H9 (cell line): ENCODE measurements at regions not wholly inside any gene's neighbourhood (a gene's known extent, or its start where the extent isn't known, plus 50 kb on each side); places are given as distances from the start of the nearest gene placed in this dataset.

Experiments used
- DNase-seq: peaks from one replicate; pipeline ENCODE4 v3.0.0-alpha.2; 2017
- H2AFZ ChIP-seq: one replicate; pipeline ENCODE4 v1.6.1; 2013; ENCODE audit warnings: mild to moderate bottlenecking, low read length, control low read depth, moderate library complexity
- H2AK5ac ChIP-seq: 2 replicates; pipeline ENCODE4 v1.6.1; 2013; ENCODE audit warnings: low read length, control low read depth, mixed read lengths; ENCODE audit not compliant: insufficient read length
- H2BK120ac ChIP-seq: one replicate; pipeline ENCODE4 v1.6.1; 2013; ENCODE audit warnings: low read depth, mild to moderate bottlenecking, low read length, control low read depth, inconsistent platforms; ENCODE audit not compliant: poor library complexity, severe bottlenecking
- H2BK12ac ChIP-seq: 2 replicates; pipeline ENCODE4 v1.6.1; 2013; ENCODE audit warnings: low read length, control low read depth, mixed read lengths, low read depth; ENCODE audit not compliant: insufficient read length
- H2BK15ac ChIP-seq: 2 replicates; pipeline ENCODE4 v1.6.1; 2013; ENCODE audit warnings: low read depth, low read length, control low read depth
- H2BK20ac ChIP-seq: one replicate; pipeline ENCODE4 v1.6.1; 2013; ENCODE audit warnings: low read depth, mild to moderate bottlenecking, low read length, control low read depth, inconsistent platforms; ENCODE audit not compliant: poor library complexity, severe bottlenecking
- H2BK5ac ChIP-seq: 2 replicates; pipeline ENCODE4 v1.6.1; 2013; ENCODE audit warnings: low read length, control low read depth, mixed read lengths; ENCODE audit not compliant: insufficient read length
- H3K14ac ChIP-seq: 2 replicates; pipeline ENCODE4 v1.6.1; 2013; ENCODE audit warnings: low read length, control low read depth; ENCODE audit not compliant: insufficient read depth
- H3K18ac ChIP-seq: 2 replicates; pipeline ENCODE4 v1.6.1; 2013; ENCODE audit warnings: low read depth, mild to moderate bottlenecking, mixed read lengths, low read length, control low read depth; ENCODE audit not compliant: insufficient read length
- H3K23ac ChIP-seq: 2 replicates; pipeline ENCODE4 v1.6.1; 2013; ENCODE audit warnings: low read length, control low read depth, mixed read lengths, low read depth; ENCODE audit not compliant: insufficient read length
- H3K23me2 ChIP-seq: 2 replicates; pipeline ENCODE4 v1.6.1; 2013; ENCODE audit warnings: low read depth, mild to moderate bottlenecking, mixed read lengths, low read length, control low read depth; ENCODE audit not compliant: insufficient read length, poor library complexity, severe bottlenecking
- H3K27ac ChIP-seq: 2 replicates; pipeline ENCODE4 v1.5.1; 2013; ENCODE audit warnings: low read length, control low read depth, mixed read lengths, low read depth; ENCODE audit not compliant: insufficient read length
- H3K27me3 ChIP-seq: 2 replicates; pipeline ENCODE4 v1.6.1; 2013; ENCODE audit warnings: low read length, control low read depth, inconsistent platforms; ENCODE audit not compliant: insufficient read depth
- H3K4ac ChIP-seq: 2 replicates; pipeline ENCODE4 v1.6.1; 2013; ENCODE audit warnings: low read depth, mild to moderate bottlenecking, control low read depth, inconsistent platforms, low read length, moderate library complexity
- H3K4me1 ChIP-seq: 2 replicates; pipeline ENCODE4 v1.6.1; 2013; ENCODE audit warnings: low read length, control low read depth, inconsistent platforms; ENCODE audit not compliant: insufficient read depth
- H3K4me2 ChIP-seq: 2 replicates; pipeline ENCODE4 v1.6.1; 2013; ENCODE audit warnings: low read length, control low read depth, mixed read lengths; ENCODE audit not compliant: insufficient read length, insufficient read depth
- H3K56ac ChIP-seq: 2 replicates; pipeline ENCODE4 v1.6.1; 2013; ENCODE audit warnings: low read depth, mild to moderate bottlenecking, mixed read lengths, low read length, control low read depth; ENCODE audit not compliant: insufficient read length
- H3K79me1 ChIP-seq: 2 replicates; pipeline ENCODE4 v1.6.1; 2013; ENCODE audit warnings: low read depth, mild to moderate bottlenecking, moderate library complexity, low read length, control low read depth, inconsistent platforms; ENCODE audit not compliant: insufficient read depth, poor library complexity, severe bottlenecking
- H3K79me2 ChIP-seq: 2 replicates; pipeline ENCODE4 v1.6.1; 2013; ENCODE audit warnings: low read length, control low read depth, inconsistent platforms; ENCODE audit not compliant: insufficient read depth
- H3K9ac ChIP-seq: 2 replicates; pipeline ENCODE4 v1.6.1; 2013; ENCODE audit warnings: low read length, control low read depth, mixed read lengths; ENCODE audit not compliant: insufficient read length; ENCODE audit errors: extremely low read depth
- H3K9me3 ChIP-seq: one replicate; pipeline ENCODE4 v1.6.1; 2013; ENCODE audit warnings: low read depth, low read length, inconsistent platforms; ENCODE audit not compliant: control insufficient read depth
- H3T11ph ChIP-seq: one replicate; pipeline ENCODE4 v1.6.1; 2013; ENCODE audit warnings: mild to moderate bottlenecking, low read length, control low read depth, inconsistent platforms
- H4K20me1 ChIP-seq: one replicate; pipeline ENCODE4 v1.6.1; 2013; ENCODE audit not compliant: control insufficient read depth, insufficient read length, insufficient read depth
- H4K5ac ChIP-seq: 2 replicates; pipeline ENCODE4 v1.6.1; 2013; ENCODE audit warnings: low read depth, mild to moderate bottlenecking, mixed read lengths, low read length, control low read depth; ENCODE audit not compliant: insufficient read length
- H4K8ac ChIP-seq: replicated peaks from 2 replicates; pipeline ENCODE4 v1.6.1; 2013; ENCODE audit warnings: low read length, control low read depth, mixed read lengths, low read depth; ENCODE audit not compliant: insufficient read length
- H4K91ac ChIP-seq: 2 replicates; pipeline ENCODE4 v1.6.1; 2013; ENCODE audit warnings: low read depth, mild to moderate bottlenecking, moderate library complexity, mixed read lengths, low read length, control low read depth; ENCODE audit not compliant: insufficient read length
- H3K27ac Mint-ChIP-seq, 3 experiments: 2 replicates in 2 of 3; 3 replicates in 1 of 3; pipeline ENCODE4 v1.8.0; 2020 to 2021; ENCODE audit warnings: mixed read lengths in 3 of 3, mild to moderate bottlenecking in 1 of 3, moderate library complexity in 1 of 3
- H3K27me3 Mint-ChIP-seq: 2 replicates; pipeline ENCODE4 v1.8.0; 2021; ENCODE audit warnings: low read depth, mild to moderate bottlenecking, moderate library complexity, mixed read lengths
- H3K36me3 Mint-ChIP-seq, 3 experiments: 2 replicates in 2 of 3; 3 replicates in 1 of 3; pipeline ENCODE4 v1.8.0; 2020 to 2021; ENCODE audit warnings: low read depth in 3 of 3, mixed read lengths in 3 of 3; ENCODE audit not compliant: insufficient read depth in 1 of 3
- H3K4me1 Mint-ChIP-seq, 2 experiments: 2 replicates each; pipeline ENCODE4 v1.8.0; 2020; ENCODE audit warnings: mixed read lengths in 2 of 2
- H3K4me3 Mint-ChIP-seq, 2 experiments: 2 replicates in 1 of 2; 3 replicates in 1 of 2; pipeline ENCODE4 v1.8.0; 2020 to 2021; ENCODE audit warnings: mild to moderate bottlenecking in 2 of 2, mixed read lengths in 2 of 2, moderate library complexity in 1 of 2
- H3K9me3 Mint-ChIP-seq, 2 experiments: 2 replicates in 1 of 2; 3 replicates in 1 of 2; pipeline ENCODE4 v1.8.0; 2020; ENCODE audit warnings: mild to moderate bottlenecking in 2 of 2, mixed read lengths in 2 of 2, moderate library complexity in 1 of 2
- TF ChIP-seq, protein P1 (sequence below): fragments of 200-600 bp; sonication (generic); conservative IDR thresholded peaks from 3 replicates; pipeline ENCODE4 v1.8.0; 2021; ENCODE audit warnings: antibody characterized with exemption, mild to moderate bottlenecking

DNA sequence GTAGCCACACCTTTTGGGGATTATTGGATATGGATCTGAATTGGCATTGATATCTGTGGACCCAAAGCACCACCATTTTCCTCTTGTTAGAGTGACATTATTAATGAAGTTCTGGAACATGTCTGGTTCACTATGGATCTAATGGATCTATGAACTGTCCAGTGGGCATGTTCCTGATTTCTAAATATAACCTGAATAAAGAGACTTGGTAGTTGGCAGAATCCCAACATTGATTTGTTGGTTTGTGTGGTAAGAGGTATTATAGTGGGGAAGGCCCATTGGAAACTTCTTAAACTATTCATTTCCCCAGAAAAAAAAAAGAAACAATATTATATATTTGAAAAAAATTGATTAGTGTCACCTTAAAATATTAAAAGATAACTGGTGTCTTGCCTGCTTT is 312.6 kb downstream of the HTR1B start:
- no peak overlapping the region for H2BK5ac ChIP-seq
- no peak overlapping the region for H3K14ac ChIP-seq
- H2AK5ac ChIP-seq, result no peak overlapping the region
- H2AFZ ChIP-seq, result no peak overlapping the region
- H3K36me3 Mint-ChIP-seq, result no peaks in the 10 kb centered on the region
- H2BK20ac ChIP-seq, result no peak overlapping the region
- no peak overlapping the region for H3K27ac ChIP-seq
- H4K20me1 ChIP-seq, result no peaks in the 10 kb centered on the region
- no peaks in the 10 kb centered on the region for H3K27me3 Mint-ChIP-seq
- no peak overlapping the region for H4K91ac ChIP-seq
- H3K9me3 Mint-ChIP-seq, result no peaks in the 10 kb centered on the region
- no peak overlapping the region for H2BK15ac ChIP-seq
- no peak overlapping the region for H3K18ac ChIP-seq
- no peaks in the 10 kb centered on the region for H3K79me2 ChIP-seq
- no peaks in the 10 kb centered on the region for H3K9me3 ChIP-seq
- no peak overlapping the region for H3K23ac ChIP-seq
- H3K4ac ChIP-seq, result no peak overlapping the region
- H3K27ac Mint-ChIP-seq, result no peak overlapping the region
- no peak overlapping the region for H2BK12ac ChIP-seq
- no peaks in the 10 kb centered on the region for H3K23me2 ChIP-seq
- H3K79me1 ChIP-seq, result no peaks in the 10 kb centered on the region
- no peak overlapping the region for H4K5ac ChIP-seq
- TF ChIP-seq, protein P1, sequence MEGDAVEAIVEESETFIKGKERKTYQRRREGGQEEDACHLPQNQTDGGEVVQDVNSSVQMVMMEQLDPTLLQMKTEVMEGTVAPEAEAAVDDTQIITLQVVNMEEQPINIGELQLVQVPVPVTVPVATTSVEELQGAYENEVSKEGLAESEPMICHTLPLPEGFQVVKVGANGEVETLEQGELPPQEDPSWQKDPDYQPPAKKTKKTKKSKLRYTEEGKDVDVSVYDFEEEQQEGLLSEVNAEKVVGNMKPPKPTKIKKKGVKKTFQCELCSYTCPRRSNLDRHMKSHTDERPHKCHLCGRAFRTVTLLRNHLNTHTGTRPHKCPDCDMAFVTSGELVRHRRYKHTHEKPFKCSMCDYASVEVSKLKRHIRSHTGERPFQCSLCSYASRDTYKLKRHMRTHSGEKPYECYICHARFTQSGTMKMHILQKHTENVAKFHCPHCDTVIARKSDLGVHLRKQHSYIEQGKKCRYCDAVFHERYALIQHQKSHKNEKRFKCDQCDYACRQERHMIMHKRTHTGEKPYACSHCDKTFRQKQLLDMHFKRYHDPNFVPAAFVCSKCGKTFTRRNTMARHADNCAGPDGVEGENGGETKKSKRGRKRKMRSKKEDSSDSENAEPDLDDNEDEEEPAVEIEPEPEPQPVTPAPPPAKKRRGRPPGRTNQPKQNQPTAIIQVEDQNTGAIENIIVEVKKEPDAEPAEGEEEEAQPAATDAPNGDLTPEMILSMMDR, result no peak
- no peak overlapping the region for H3K4me2 ChIP-seq
- no peak overlapping the region for H4K8ac ChIP-seq
- no peak overlapping the region for H3T11ph ChIP-seq
- H3K4me3 Mint-ChIP-seq, result no peak overlapping the region
- H3K56ac ChIP-seq, result no peak overlapping the region
- DNase-seq, result no peak
- no peaks in the 10 kb centered on the region for H3K27me3 ChIP-seq
- no peak overlapping the region for H2BK120ac ChIP-seq
- no peaks in the 10 kb centered on the region for H3K4me1 Mint-ChIP-seq
- H3K9ac ChIP-seq, result no peak overlapping the region
- no peaks in the 10 kb centered on the region for H3K4me1 ChIP-seq
